ENCODE measurements at regions not wholly inside any gene's neighbourhood (a gene's known extent, or its start where the extent isn't known, plus 50 kb on each side); places are given as distances from the start of the nearest gene placed in this dataset.

GRCh38 chr4:187569871-187570270 is 425.7 kb upstream of the ZFP42 start:
- TF ChIP-seq CTCF (IDR thresholded peaks at IDR 0.05) (no peak), POLR2A (IDR thresholded peaks at IDR 0.05) (no peak), POLR2AphosphoS5 (IDR thresholded peaks at IDR 0.05) (no peak), EP300 (IDR thresholded peaks at IDR 0.05; ENCODE audit: low read depth) (no peak)

Measured in transverse colon (tissue), 4 donors.